ENCODE measurements at regions not wholly inside any gene's neighbourhood (a gene's known extent, or its start where the extent isn't known, plus 50 kb on each side); places are given as distances from the start of the nearest gene placed in this dataset.

GRCh38 chr19:5249526-5249925 lies 91.1 kb downstream of the PTPRS start:
- WGBS (ENCODE audit: low lambda C conversion rate) = 100% methylated on average over 3 of the region's 3 CpGs

DNA sequence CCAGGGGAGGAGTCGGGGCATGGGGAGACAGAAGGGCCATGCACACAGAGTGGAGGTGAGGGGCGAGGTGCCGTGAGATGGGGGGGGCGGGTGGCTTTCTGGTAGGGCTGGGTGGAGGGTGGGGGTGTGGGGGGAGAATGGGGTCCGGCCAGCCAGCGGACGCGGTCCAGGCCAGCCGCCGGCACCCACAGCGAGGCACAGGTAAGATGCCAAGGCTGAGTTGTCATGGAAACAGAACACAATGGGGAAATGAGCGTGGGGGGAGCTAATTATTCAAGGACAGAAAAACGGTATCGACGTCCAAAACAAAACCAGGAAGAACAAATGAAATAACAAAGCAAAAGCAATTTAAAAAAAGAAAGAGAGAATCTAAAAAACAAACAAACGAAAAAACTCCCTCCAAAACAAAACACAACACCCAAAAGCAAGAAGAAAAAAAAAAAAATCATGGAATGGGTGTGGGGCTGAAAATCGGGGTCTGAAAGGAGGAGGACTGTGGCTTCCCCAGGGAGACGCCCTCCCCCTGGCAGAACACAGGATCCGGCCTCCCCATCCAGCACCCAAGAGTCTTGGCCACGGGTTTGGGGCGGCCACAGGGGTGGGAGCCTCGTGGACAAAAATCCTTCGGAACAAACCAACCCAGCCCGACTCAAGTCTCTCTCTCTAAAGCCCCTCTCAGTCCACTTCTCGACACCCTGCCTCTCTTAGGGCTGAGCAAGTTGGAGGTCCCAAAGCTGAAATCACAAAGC lies 92.5 kb downstream of the PTPRS start:
- no peaks in the 10 kb centered on the region; a peak in 1 of 4 replicates for H3K4me1 ChIP-seq (ENCODE audit: control insufficient read depth in 1 of 2, insufficient read depth in 2 of 2, low read depth in 1 of 2, low read length in 1 of 2)
- no peak overlapping the region for H2AFZ ChIP-seq (ENCODE audit: low read depth)
- no peaks in the 10 kb centered on the region for H3K27me3 ChIP-seq (ENCODE audit: insufficient read depth)
- no peaks in the 10 kb centered on the region for H3K9me3 ChIP-seq
- TF ChIP-seq ELF1 (IDR thresholded peaks at IDR 0.05) (no peak), FOXM1 (IDR thresholded peaks at IDR 0.05; ENCODE audit: low read depth) (no peak), CHD2 (IDR thresholded peaks at IDR 0.05; ENCODE audit: low read length, partially characterized antibody) (no peak), JUND (IDR thresholded peaks at IDR 0.05) (no peak), TAF1 (IDR thresholded peaks at IDR 0.05; ENCODE audit: borderline replicate concordance, low read depth, low read length) (no peak), EP300 (IDR thresholded peaks at IDR 0.05; ENCODE audit: borderline replicate concordance in 1 of 2, low read depth in 1 of 2, low read length in 1 of 2) (no peak), PBX3 (IDR thresholded peaks at IDR 0.05) (no peak)
- H4K20me1 ChIP-seq (ENCODE audit: insufficient read depth) = no peaks in the 10 kb centered on the region
- peaks cover 9 to 29% of the 10 kb centered on the region in 2 experiments for H3K36me3 ChIP-seq (replicated peaks in 1 of 2; ENCODE audit: control insufficient read depth in 1 of 2, insufficient read depth in 2 of 2, low read length in 1 of 2)
- ChIA-PET CTCF (no interaction called here), POLR2A (no interaction called here)
- H3K9me2 ChIP-seq = no peaks in the 10 kb centered on the region
- H3K79me2 ChIP-seq (ENCODE audit: insufficient read depth) = no peaks in the 10 kb centered on the region
- H3K9ac ChIP-seq = no peak overlapping the region
- H3K4me3 ChIP-seq (ENCODE audit: low read depth in 2 of 2, low read length in 1 of 2) = no peak overlapping the region
- no peak for DNase-seq
- H3K4me2 ChIP-seq = no peak overlapping the region
- WGBS (ENCODE audit: low lambda C conversion rate) = 96% methylated on average over 25 of the region's 25 CpGs
- no peak overlapping the region for H3K27ac ChIP-seq (ENCODE audit: low read depth in 2 of 2, low read length in 1 of 2)
- no peaks in the 10 kb centered on the region for H3F3A ChIP-seq (replicated peaks; ENCODE audit: insufficient read depth)

More at GRCh38 chr19:5249526-5249925, 91.1 kb downstream of the PTPRS start:
- Histone ChIP-seq H4K20me1 (ENCODE audit: insufficient read depth) (no peaks in the 10 kb centered on the region), H3K9me3 (no peaks in the 10 kb centered on the region), H3K9me2 (no peaks in the 10 kb centered on the region), H3F3A (replicated peaks; ENCODE audit: insufficient read depth) (no peaks in the 10 kb centered on the region), H3K9ac (no peak overlapping the region), H3K4me3 (ENCODE audit: low read depth in 2 of 2, low read length in 1 of 2) (no peak overlapping the region), H3K36me3 (replicated peaks in 1 of 2; ENCODE audit: control insufficient read depth in 1 of 2, insufficient read depth in 2 of 2, low read length in 1 of 2) (peaks cover 13 to 29% of the 10 kb centered on the region in 2 experiments), H3K27ac (ENCODE audit: low read depth in 2 of 2, low read length in 1 of 2) (no peak overlapping the region), H3K79me2 (ENCODE audit: insufficient read depth) (no peaks in the 10 kb centered on the region), H3K27me3 (ENCODE audit: insufficient read depth) (no peaks in the 10 kb centered on the region), H3K4me2 (no peak overlapping the region), H2AFZ (ENCODE audit: low read depth) (no peak overlapping the region), H3K4me1 (ENCODE audit: control insufficient read depth in 1 of 2, insufficient read depth in 2 of 2, low read depth in 1 of 2, low read length in 1 of 2) (no peaks in the 10 kb centered on the region; a peak in 1 of 4 replicates)
- no peak for DNase-seq
- POLR2A ChIA-PET = no interaction called here
- TF ChIP-seq CHD2 (IDR thresholded peaks at IDR 0.05; ENCODE audit: low read length, partially characterized antibody) (no peak), FOXM1 (IDR thresholded peaks at IDR 0.05; ENCODE audit: low read depth) (no peak), TEAD4 (IDR thresholded peaks at IDR 0.05; ENCODE audit: borderline replicate concordance, insufficient read depth) (no peak), USF2 (IDR thresholded peaks at IDR 0.05; ENCODE audit: borderline replicate concordance, low read depth, low read length) (no peak), RAD21 (IDR thresholded peaks at IDR 0.05; ENCODE audit: low read length) (no peak), SMC3 (IDR thresholded peaks at IDR 0.05; ENCODE audit: low read depth, low read length) (no peak), CTCF (IDR thresholded peaks at IDR 0.05) (no peak), MXI1 (IDR thresholded peaks at IDR 0.05; ENCODE audit: low read depth, low read length) (no peak), RXRA (IDR thresholded peaks at IDR 0.05; ENCODE audit: borderline replicate concordance, low read depth) (no peak), RCOR1 (IDR thresholded peaks at IDR 0.05; ENCODE audit: low read length) (no peak), NRF1 (IDR thresholded peaks at IDR 0.05; ENCODE audit: low read depth, low read length) (no peak), GABPA (IDR thresholded peaks at IDR 0.05; ENCODE audit: low read depth) (no peak), MEF2A (IDR thresholded peaks at IDR 0.05; ENCODE audit: borderline replicate concordance, low read depth) (no peak), TAF1 (IDR thresholded peaks at IDR 0.05; ENCODE audit: borderline replicate concordance, low read depth, low read length) (no peak)
- CTCF ChIA-PET = no interaction called here

All from SK-N-SH (cell line).